Stimulated activated naive CD4-positive, alpha-beta T cell (primary cell): ENCODE measurements at regions not wholly inside any gene's neighbourhood (a gene's known extent, or its start where the extent isn't known, plus 50 kb on each side); places are given as distances from the start of the nearest gene placed in this dataset.

Experiments used
- DNase-seq, 6 experiments: peaks; one replicate each; lab custom pipeline; 2025; lab: John Stamatoyannopoulos, UW

DNA sequence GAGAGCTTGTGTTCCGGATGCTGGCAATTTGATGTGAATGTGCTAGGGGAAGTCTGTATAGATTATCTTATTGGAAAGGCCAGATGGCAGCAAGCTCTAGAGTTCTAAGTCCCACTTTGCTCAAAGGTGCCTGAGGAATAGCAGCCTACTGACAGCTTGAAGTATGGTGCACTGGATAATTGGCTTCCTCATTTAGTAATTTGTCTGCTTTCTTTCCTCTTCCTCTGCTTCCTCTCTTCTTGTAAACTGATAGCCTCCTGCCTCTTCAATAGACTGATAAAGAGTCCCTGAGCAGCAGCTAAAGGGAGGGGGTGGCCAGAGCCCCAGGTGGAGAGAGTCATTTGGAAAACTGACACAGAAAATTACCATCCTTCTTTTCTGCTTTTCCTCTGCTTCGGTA is 177.3 kb downstream of the FGF1 start:
- no peak for DNase-seq

DNA sequence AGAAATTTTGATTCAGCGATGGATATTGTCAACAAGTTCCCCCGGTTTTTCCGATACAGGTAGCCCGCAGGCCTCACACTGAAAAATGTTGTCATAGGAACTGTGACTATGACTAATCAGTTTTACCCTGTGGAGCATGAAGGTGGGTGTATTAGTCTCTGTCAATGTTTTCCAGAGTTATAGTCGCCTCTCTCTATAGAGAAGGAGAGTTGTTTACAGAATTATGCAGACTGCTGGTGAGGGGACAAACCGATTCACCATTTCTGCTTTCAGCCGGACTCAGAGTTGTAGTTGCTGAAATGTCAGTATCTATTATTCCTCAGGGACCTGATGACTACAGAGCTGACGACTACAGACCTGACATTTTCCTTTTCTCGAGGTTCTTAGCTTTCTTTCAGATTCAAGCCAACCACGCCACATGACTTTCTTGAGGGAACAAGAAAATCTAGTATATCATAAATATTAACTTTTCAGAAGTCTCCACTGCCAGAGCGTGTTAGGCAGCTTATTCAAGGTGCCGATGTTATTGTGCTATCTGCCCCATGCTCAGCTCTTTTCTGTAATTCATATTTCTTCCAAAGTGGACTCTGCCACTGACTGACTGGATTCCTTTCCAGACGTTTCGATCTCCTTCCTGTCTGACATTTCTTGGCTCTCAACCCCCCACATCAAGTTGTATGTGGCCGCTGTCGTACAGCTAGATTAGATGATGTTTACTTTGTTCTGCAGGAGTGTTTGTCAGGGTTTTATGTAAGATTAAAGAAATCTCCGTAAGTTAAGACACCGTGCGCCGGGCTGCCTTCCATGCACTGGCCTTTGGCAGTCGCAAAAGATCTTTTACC is 178.1 kb downstream of the FGF1 start:
- DNase-seq = no peak

DNA sequence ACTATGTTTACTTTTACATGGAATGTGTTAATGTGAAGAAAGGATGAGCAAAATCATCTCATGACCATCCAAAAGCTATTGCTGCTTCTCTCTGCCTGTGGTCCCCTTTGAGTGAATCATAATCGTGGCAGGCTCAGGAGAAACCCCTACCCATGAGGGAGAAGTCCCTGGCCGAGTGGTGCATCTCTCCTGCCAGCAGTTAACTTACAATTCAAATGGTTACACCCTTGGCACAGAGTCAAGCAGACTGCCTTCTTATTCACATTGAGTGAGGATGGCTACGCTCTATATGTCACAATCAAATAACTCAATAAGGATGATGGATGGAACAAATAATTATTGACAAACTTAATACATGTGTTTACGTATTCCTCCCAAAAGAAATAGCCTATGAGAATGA is 179.1 kb downstream of the FGF1 start:
- no peak for DNase-seq

DNA sequence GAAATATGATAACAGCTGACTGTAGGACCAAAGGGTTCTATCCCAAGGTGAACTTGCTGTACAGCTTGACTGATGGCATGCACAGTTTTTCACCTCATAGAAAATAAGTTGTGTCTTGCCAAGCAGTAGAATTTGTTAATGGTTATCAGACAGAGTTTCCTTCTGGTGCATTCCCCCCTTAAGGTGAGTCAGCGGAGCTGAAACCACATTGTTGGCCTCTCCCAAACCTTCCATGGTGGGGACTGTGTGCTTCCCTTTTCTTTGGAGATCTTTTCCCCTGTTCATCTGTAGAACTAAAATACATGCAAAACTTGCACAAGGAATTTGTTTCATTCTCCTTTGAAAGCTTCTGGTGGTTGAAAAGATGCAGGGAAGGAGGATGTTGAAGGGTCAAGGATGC is 179.8 kb downstream of the FGF1 start:
- DNase-seq = no peak

DNA sequence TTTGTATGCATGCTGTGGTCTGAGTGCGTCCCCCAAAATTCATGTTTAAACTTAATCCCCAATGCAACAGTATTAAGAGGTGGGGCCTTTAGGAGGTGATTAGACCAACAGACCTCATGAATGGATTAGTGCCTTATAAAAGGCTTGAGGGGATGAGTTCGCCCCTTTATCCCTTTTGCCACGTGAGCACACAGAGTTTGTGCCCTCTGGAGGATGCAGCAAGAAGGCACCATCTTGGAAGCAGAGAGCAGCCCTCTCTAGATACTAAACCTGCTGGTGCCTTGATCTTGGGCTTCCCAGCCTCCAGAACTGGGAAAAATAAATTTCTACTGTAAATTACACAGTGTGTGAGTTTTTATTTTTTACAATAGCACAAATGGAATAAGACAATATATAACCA is 177.1 kb upstream of the SPRY4 start:
- DNase-seq = no peak

DNA sequence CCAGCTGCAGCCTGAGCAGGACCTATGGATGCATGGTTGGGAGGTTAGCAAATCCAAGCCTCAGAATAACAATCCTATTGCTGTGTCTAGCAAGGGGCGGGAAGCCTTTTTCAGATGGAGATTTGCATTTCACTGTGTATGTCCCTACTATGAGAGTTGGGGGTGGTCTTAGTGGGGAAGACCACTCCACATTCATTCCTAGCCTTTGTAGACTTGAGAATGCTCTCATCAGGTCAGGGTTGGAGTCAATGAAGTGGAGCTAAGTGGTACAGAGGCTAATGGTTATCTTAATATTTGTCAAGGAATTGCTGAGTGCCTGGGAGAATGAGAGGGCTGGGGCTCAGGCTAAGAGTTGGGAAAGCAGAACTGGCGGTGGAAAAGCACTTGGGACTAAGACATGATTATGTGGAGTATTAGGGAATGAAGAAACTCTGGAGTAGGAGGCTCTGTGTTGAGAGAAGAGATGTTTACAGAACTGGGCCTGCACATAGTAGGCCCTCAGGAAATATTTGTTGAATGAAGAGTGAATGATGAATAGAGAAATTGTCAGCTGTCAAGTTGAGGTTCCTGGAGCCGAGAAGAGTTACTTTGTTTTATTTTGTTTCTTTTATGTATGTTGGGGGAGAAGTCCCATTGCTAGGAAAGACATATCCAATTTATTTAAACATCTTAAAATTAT is 175.5 kb upstream of the SPRY4 start:
- DNase-seq = no peak

DNA sequence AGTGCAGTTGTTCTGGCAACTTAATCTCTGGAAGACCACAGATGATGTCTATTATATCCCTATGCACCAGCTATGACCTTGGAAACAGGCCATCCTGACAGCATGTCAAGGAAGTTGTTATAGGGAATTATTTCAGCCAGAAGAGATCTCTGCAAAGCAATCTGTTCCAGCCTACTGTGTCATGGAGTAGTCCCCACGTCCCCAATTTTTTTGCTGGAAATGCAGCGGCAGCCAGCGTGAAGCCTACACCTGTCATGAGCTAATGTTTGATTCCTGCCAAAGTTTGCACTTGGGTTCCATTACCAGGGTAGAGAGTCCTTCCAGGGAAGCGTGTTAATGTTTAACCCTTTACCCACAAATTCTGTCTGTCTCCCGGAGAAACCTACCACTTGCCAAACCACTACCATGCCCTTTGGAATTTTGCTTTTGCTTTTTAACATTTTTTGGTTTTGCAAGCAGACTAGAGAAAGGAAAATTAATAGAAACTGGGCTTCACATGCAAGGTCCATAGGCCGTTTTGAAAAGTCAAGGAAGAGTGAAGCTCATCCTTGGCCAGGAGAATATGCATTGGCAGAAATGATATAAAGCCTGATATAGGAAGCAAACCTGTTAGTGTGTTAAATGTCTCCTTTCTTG is 174.9 kb upstream of the SPRY4 start:
- DNase-seq = no peak

DNA sequence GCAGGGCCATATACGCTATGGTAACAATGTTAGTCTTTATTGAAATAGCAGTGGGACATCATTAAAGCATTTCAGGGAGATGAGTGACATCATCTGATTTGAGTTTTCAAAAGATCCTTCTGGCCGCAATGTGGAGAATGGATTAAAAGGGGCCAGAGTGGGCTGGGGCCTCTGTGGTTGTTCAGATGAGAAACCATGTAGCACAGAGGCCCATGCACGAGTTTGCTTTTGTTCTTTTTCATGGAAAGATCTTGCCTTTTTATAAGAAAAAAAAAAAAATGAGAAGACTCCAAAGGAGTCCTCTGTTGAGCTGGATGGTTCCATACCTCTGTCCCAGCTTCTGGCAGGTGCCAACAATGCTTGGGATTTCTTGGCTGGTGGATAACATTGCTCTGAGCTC is 173.5 kb upstream of the SPRY4 start:
- DNase-seq = no peak

DNA sequence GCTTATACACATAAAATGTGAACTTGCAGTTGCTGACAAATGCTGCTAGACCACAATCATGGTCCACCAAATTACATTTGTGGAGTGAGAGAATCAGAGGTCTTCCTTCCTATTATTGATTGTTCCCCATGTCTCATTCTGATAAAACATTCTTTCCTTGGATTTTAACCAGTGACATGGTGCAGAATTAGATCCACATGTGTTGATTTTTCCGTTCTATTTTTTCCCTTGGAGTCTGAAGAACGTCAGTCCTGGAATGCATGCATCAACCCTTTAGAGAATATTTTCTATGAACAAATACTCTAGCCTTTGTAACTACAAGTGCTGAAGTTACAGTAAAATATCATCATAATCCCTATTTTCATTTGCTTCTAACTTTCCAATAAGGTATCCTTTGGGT is 170.7 kb upstream of the SPRY4 start:
- DNase-seq = no peak

DNA sequence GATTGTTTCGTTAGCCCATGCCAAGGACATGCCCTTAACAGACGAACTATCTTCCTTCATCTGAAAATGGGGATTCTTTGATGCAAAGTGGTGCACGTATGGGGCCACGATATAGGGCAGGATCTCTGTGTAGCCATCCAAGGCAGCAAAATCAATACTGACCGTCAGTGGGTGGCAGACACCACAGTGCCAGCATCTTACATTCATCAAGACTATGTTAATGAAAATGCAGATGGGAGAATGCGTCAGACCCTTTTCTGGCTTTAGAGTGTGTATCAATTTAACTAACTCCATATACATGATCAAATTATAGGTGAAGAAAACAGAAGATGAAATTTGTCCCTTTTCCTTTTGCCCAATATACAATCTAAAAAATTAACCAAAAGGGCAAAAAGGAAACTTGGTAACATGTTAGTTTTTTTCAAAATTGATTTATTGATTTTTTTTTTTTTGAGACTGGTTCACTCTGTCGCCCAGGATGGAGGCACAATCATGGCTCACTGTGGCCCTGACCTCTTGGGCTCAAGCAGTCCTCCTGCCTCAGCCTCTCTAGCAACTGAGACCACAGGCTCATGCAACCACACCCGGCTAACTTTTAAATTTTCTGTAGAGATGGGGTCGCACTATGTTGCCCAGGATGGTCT is 169.2 kb upstream of the SPRY4 start:
- DNase-seq = no peak

DNA sequence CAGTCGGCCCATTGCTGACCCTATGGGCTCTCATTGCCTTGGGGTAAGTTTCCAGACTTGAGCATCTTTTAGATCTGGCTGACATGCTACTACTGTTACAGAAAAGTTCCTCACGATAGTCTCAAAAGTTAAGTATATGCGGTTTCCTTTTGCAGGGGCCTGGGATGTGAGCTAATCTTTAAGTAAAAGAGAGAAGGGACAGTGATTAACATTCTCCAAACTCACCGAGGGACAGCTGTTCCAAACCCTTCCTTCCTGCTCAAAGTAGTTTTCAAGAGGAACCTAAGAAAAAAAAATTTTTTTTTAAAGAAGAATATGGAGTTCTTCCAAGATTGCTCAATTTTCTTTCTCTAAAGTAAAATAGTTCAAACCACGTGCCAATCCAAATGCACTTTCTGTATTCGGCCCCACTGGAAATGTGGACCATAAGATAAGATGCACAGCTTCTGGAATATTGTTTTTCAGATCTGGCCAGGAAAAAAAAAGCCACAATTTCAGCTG is 168.0 kb upstream of the SPRY4 start:
- no peak for DNase-seq

DNA sequence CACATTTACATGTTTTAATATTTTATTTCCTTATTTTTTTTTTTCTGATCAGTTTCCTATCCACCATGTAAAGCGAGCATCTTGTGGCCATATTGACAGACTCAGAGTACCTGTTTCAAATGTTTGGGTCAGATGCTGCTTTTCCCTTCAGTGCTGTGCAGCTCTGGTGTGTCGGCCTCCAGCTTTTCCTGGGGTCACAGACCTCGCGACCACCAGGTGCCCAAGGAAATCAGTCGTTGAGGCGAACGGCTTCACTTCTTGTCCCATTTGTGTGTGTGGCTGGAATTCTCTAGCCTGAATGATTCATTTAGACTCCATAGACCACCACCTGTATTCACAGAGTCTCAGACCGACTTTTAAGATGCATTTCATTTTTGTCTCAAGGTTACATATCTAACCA is 166.9 kb upstream of the SPRY4 start:
- no peak for DNase-seq

DNA sequence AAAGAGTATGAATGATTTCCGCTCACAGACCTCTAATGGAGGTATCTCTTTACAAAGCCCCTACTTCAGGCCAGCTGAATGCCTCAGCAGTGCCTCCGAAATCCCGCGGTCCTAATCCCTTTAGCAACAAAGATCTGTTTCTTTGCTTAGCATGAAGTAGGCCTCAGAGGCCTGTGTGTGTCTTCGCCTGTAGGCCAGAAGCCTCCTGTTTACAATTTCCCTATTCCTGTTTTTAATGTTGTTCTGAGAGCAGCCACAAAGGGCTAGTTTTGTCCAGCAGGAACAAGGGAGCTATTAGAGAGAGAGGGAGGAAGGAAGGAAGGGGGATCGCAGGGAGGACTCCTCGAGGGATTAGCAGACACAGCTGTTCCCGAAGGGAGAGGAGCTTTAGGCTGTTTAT is 166.4 kb upstream of the SPRY4 start:
- DNase-seq = no peak

DNA sequence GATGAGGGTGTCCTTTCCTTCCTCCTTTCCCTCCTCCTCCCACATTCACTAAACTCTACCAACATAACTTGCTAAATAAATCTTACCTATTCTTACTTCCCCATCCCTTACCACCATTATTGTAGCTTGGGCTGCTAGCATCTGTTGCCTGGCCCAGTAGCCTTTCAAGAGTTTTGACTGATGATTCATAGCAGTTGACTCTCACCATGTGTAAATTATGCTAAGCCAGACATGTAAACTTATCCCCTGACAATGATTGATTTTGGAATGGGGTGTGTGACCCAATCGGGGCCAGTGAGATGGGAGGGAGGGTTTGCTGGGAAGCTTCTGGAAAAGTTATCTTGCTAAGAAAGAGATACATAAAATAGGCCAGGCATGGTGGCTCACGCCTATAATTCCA is 161.8 kb upstream of the SPRY4 start:
- no peak for DNase-seq

DNA sequence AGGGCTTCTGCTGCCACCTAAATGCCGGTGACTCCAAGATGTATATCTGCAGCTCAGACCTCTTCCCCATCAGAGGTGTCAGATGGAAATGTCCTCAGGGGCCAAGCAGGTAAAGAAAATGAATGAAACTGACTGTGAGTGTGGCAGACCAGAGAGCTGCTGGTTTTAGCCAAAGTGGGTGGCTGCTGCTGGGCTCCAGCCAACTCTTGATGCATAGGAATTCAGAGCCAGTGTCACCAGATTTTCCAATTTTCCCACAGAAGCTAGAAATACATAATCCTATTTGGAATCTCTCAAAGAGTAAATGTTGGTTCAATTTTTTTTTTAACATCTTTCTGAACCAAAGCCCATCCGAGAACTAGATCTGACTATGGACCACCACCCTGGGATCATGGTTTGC is 161.2 kb upstream of the SPRY4 start:
- DNase-seq = no peak

DNA sequence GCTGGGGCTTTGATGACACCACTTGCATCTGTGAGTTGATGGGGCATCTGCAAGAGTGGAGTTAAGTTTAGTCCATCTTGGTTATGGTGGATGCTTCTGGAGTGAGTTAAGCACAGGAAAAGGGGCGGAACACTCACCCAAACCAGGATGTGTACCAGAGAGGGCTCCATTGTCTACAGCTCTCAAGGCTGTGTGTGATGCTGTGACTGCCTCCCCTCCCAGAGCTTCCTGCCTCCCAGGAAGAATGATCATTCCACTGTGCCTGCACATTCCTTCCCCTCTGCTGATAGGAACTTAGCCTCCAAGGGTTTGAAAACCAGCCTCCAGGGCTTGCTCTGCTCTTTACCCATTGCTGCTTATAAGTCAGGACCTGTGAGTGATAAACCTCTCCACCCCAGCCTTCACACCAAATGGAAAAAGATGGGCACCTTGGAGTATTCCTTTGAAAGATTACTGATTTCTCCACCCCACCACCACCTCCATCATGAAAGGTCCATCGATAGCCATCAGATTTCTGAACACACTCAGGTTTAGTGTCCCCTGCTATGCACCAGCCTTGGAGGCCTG is 160.1 kb upstream of the SPRY4 start:
- DNase-seq = no peak

DNA sequence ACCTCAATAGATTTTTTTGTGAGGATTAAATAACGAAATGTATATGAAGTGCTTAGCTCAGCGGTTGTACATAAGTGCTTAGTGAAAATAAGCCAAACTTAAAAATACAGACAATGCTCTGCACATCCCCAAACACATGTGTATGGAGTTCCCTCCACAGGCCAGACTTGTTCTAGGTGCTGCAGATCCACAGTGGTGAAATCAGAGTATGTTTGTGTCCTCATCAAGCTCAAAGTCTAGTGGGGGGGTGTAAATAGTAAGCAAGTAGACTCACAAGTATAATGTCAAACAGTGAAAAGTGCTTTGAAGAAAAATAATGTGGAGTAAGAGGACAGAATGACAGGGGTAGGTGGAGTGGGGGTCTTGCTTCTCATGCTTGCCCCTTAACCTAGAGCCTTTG is 157.4 kb upstream of the SPRY4 start:
- no peak for DNase-seq

DNA sequence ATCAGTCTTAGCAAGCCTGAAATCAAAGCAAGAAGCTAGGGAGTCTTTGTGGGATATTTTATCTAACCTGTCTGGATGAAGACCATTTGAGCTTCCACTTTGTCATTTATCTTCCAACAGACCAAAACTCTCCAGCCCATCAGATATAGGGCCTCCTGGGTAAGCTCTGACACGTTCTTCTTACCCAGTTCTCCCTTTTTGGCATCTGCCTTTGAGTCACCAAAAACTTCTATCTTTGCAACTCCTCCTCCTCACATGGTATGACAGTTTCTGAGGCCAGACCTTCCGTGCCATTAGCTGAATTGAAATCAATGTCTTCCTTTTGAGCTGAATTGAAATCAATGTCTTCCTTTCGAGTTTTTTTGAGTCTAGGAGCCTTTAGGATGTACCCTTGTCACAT is 156.6 kb upstream of the SPRY4 start:
- DNase-seq = no peak

DNA sequence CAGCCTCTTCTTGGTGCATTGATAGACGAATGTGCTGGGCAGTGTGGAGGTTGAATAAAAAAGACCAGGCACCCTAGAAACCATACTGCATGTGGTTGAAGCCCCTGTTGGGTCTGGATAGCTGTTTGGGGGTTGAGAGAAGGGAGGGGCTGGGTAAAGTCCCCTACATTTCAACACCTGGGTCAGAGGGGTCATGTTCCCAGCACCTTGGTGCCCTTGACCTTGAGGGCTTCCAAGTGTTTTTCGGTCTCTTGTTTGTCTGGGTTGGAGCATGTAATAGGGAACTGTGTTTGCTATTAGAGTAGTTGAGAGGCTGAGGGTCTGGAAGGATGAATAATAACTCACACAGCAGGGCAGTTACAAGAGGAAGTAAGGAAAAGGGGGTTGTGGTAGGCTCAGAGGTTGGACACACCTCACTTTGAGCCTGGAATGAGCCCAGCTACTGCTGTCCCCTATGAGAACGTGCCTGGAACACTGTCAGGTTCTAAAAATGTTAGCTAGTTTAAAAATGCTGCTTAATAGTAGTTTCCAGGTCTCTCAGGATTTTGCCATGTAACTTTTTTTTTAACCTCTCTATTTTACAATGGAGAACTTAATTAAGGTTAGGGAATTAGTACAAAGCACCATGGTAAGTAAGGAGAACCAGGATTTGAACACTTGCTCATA is 155.2 kb upstream of the SPRY4 start:
- DNase-seq = no peak

DNA sequence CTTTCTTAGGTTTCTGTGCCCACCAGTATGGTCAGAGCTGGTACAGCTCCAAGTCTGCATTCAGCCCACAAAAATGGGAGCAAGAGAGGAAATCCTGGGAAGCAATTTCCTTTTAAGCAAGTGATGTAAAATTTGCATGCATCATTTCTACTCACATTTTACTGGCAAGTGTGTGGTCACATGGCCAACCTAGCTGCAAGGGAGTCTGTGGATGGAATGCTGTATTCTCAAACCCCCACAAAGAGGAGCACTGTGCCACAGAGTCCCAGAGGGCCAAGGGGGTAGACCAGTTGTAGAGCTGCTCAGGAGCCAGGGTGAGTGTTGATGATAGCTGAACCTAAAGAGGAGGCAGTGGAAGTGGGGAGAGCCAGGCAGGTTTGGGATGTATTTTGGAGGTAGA is 154.3 kb upstream of the SPRY4 start:
- DNase-seq = no peak

DNA sequence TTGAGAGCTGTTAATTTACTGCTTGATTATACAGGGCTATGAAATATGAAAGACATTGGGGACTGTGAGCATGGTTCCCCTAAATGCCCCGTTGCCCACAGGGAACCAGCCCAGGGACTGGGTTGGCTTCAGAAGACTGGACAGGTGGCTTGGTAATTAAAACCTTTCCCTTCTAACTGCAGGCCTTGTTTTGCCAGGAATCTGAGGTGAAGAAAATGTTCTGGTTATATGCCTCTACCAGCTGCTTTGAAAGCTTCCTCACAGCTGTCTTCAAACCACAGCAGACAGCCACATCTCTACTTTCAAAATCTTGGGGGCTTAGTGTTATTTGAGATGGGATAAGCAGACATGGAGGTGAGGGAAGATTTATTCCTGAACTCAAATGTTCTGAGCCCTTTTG is 153.3 kb upstream of the SPRY4 start:
- DNase-seq = no peak

DNA sequence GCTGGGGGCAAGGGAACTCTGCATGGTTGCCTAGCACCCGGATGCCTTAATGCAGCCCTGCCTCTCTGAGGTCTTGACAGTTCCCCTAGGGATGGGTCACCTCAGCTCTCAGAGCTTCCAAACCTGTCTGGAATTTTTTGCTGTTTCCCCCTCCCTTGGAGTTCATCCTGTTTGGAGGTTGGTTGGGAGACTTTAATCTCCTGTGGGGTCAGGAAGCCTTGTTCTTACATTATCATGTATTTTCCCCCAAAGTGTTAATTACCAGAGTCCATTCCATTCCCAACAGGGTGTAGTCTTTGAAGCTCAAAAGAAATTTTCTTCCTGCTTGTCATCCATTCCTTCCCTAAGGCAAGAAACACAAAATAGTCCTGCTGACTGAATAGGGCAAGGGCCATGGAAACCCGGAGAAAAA is 150.3 kb upstream of the SPRY4 start:
- no peak for DNase-seq
